ENCODE measurements at regions not wholly inside any gene's neighbourhood (a gene's known extent, or its start where the extent isn't known, plus 50 kb on each side); places are given as distances from the start of the nearest gene placed in this dataset.

- no peak overlapping the region for H3K4me3 ChIP-seq
- no peaks in the 10 kb centered on the region for H3K27me3 ChIP-seq
- TF ChIP-seq EP300 (IDR thresholded peaks at IDR 0.05) (no peak), CTCF (IDR thresholded peaks at IDR 0.05) (no peak), POLR2A (IDR thresholded peaks at IDR 0.05) (no peak), POLR2AphosphoS5 (IDR thresholded peaks at IDR 0.05) (no peak)
- H3K9me3 ChIP-seq = no peaks in the 10 kb centered on the region
- H3K36me3 ChIP-seq = no peaks in the 10 kb centered on the region
- 70 to 79% methylated on average over 3 of the region's 3 CpGs for WGBS, 2 donors (ENCODE audit: low coverage in 1 of 2)
- no peak overlapping the region for H3K27ac ChIP-seq
- ATAC-seq = no peak
- H3K4me1 ChIP-seq = no peaks in the 10 kb centered on the region
Measured at GRCh38 chr18:29198834-29199233, 1021.9 kb upstream of the CDH2 start.

- Histone ChIP-seq H3K36me3 (no peaks in the 10 kb centered on the region), H3K4me1 (no peaks in the 10 kb centered on the region), H3K9me3 (no peaks in the 10 kb centered on the region), H3K27me3 (no peaks in the 10 kb centered on the region), H3K27ac (no peak overlapping the region), H3K4me3 (no peak overlapping the region)
- no peak for ATAC-seq
- WGBS, 2 donors (ENCODE audit: low coverage in 1 of 2) = 94 to 95% methylated on average over 3 of the region's 3 CpGs
- TF ChIP-seq POLR2A (IDR thresholded peaks at IDR 0.05) (no peak), CTCF (IDR thresholded peaks at IDR 0.05) (no peak), POLR2AphosphoS5 (IDR thresholded peaks at IDR 0.05) (no peak), EP300 (IDR thresholded peaks at IDR 0.05) (no peak)
Measured at GRCh38 chr18:29196307-29196706, 1019.4 kb upstream of the CDH2 start.

- Histone ChIP-seq H3K27ac (no peak overlapping the region), H3K27me3 (no peaks in the 10 kb centered on the region), H3K4me1 (no peaks in the 10 kb centered on the region), H3K4me3 (no peak overlapping the region), H3K9me3 (no peaks in the 10 kb centered on the region), H3K36me3 (no peaks in the 10 kb centered on the region)
- WGBS, 2 donors (ENCODE audit: low coverage in 1 of 2) = 80 to 89% methylated on average over 1 to 3 of the region's 3 CpGs
- no peak for ATAC-seq
- TF ChIP-seq POLR2AphosphoS5 (IDR thresholded peaks at IDR 0.05) (no peak), EP300 (IDR thresholded peaks at IDR 0.05) (no peak)
Measured at GRCh38 chr18:29191263-29191662, 1014.3 kb upstream of the CDH2 start.

GRCh38 chr18:29188760-29189159, 1011.8 kb upstream of the CDH2 start:
- H3K4me1 ChIP-seq = no peaks in the 10 kb centered on the region
- no peak overlapping the region for H3K27ac ChIP-seq
- TF ChIP-seq EP300 (IDR thresholded peaks at IDR 0.05) (no peak), POLR2AphosphoS5 (IDR thresholded peaks at IDR 0.05) (no peak), CTCF (IDR thresholded peaks at IDR 0.05) (no peak), POLR2A (IDR thresholded peaks at IDR 0.05) (no peak)
- no peak for ATAC-seq
- no peak overlapping the region for H3K4me3 ChIP-seq
- no peaks in the 10 kb centered on the region for H3K36me3 ChIP-seq
- no peaks in the 10 kb centered on the region for H3K9me3 ChIP-seq
- H3K27me3 ChIP-seq = no peaks in the 10 kb centered on the region

- ATAC-seq = no peak
- TF ChIP-seq EP300 (IDR thresholded peaks at IDR 0.05) (no peak), POLR2AphosphoS5 (IDR thresholded peaks at IDR 0.05) (no peak), CTCF (IDR thresholded peaks at IDR 0.05) (no peak), POLR2A (IDR thresholded peaks at IDR 0.05) (no peak)
Measured at GRCh38 chr18:29185801-29186200, 1008.9 kb upstream of the CDH2 start.

More at GRCh38 chr18:29185801-29186200, 1008.9 kb upstream of the CDH2 start:
- no peaks in the 10 kb centered on the region for H3K9me3 ChIP-seq
- H3K27me3 ChIP-seq = no peaks in the 10 kb centered on the region
- no peaks in the 10 kb centered on the region for H3K36me3 ChIP-seq
- no peak overlapping the region for H3K4me3 ChIP-seq
- no peaks in the 10 kb centered on the region for H3K4me1 ChIP-seq
- WGBS, 2 donors (ENCODE audit: low coverage in 1 of 2) = 71 to 89% methylated on average over 1 of the region's 1 CpG
- no peak overlapping the region for H3K27ac ChIP-seq
